Hematopoietic multipotent progenitor cell (in vitro differentiated cells): ENCODE measurements at regions not wholly inside any gene's neighbourhood (a gene's known extent, or its start where the extent isn't known, plus 50 kb on each side); places are given as distances from the start of the nearest gene placed in this dataset.
"Not testable (repeated sequence)": the region's sequence is repeated elsewhere in the genome, so short reads cannot be mapped to it uniquely, and the experiment has no call there.

Experiments
- DNase-seq, 3 donors: peaks; one replicate each; pipeline ENCODE4 v3.0.0-alpha.2; 2011 to 2015; ENCODE audit warnings: low read depth in 2 of 3, low spot score in 2 of 3

GRCh38 chr15:57767481-57767880 lies 61.0 kb downstream of the POLR2M start:
- DNase-seq = peak in 1 of 3 donors; percentile 75

GRCh38 chr15:57769266-57769665 lies 62.8 kb downstream of the POLR2M start:
- no peak for DNase-seq

GRCh38 chr15:57770495-57770894 lies 64.0 kb downstream of the POLR2M start:
- no peak for DNase-seq

GRCh38 chr15:57772223-57772957 lies 65.9 kb downstream of the POLR2M start:
- no peak for DNase-seq

GRCh38 chr15:57773051-57773450 lies 66.5 kb downstream of the POLR2M start:
- DNase-seq = no peak

GRCh38 chr15:57777003-57777402 lies 70.5 kb downstream of the POLR2M start:
- no peak for DNase-seq

GRCh38 chr15:57780471-57780870 lies 74.0 kb downstream of the POLR2M start:
- no peak for DNase-seq

GRCh38 chr15:57782731-57783130 lies 76.2 kb downstream of the POLR2M start:
- DNase-seq = no peak

- peak in 1 of 3 donors; percentile 39 for DNase-seq
Measured at GRCh38 chr15:57784081-57784511, 77.6 kb downstream of the POLR2M start.

- no peak for DNase-seq
Measured at GRCh38 chr15:57785039-57785438, 78.5 kb downstream of the POLR2M start.

GRCh38 chr15:57785959-57786358 lies 79.4 kb downstream of the POLR2M start:
- no peak for DNase-seq

GRCh38 chr15:57789225-57789624 lies 82.7 kb downstream of the POLR2M start:
- no peak for DNase-seq

GRCh38 chr15:57792724-57793449 lies 86.4 kb downstream of the POLR2M start:
- DNase-seq = no peak

GRCh38 chr15:57795261-57795660 lies 88.7 kb downstream of the POLR2M start:
- DNase-seq = no peak

- no peak for DNase-seq
Measured at GRCh38 chr15:57796146-57796545, 89.6 kb downstream of the POLR2M start.

- peak in 1 of 3 donors; percentile 45 for DNase-seq
Measured at GRCh38 chr15:57797110-57797509, 90.6 kb downstream of the POLR2M start.

- DNase-seq = no peak
Measured at GRCh38 chr15:57797568-57798267, 91.2 kb downstream of the POLR2M start.

GRCh38 chr15:57806003-57806402 lies 99.5 kb downstream of the POLR2M start:
- DNase-seq = no peak

- DNase-seq = not testable (repeated sequence)
Measured at GRCh38 chr15:57809285-57809684, 102.8 kb downstream of the POLR2M start.

- DNase-seq = no peak
Measured at GRCh38 chr15:57816599-57816998, 110.1 kb downstream of the POLR2M start.

- DNase-seq = no peak
Measured at GRCh38 chr15:57819646-57820045, 113.1 kb downstream of the POLR2M start.

- no peak for DNase-seq
Measured at GRCh38 chr15:57820119-57820518, 113.6 kb downstream of the POLR2M start.
